DOHH2 (cell line): ENCODE measurements at regions not wholly inside any gene's neighbourhood (a gene's known extent, or its start where the extent isn't known, plus 50 kb on each side); places are given as distances from the start of the nearest gene placed in this dataset.

Experiments
- H3F3A ChIP-seq: fragments of 200-600 bp; sonication (generic), shearing (Covaris generic); 2 replicates; pipeline ENCODE4 v1.6.0; 2016; ENCODE audit warnings: antibody characterized with exemption, mild to moderate bottlenecking; ENCODE audit not compliant: control insufficient read depth, insufficient read depth
- H3K27ac ChIP-seq: fragments of 200-600 bp; sonication (generic); 2 replicates; pipeline ENCODE4 v1.5.1; 2014; ENCODE audit warnings: low read depth, mild to moderate bottlenecking, low read length, moderate library complexity
- H3K27me3 ChIP-seq: fragments of 200-600 bp; sonication (generic); 2 replicates; pipeline ENCODE4 v1.6.1; 2014; ENCODE audit warnings: mild to moderate bottlenecking, low read length, mixed read lengths; ENCODE audit not compliant: control insufficient read depth
- H3K36me3 ChIP-seq: fragments of 200-600 bp; sonication (generic); 2 replicates; pipeline ENCODE4 v1.6.1; 2014; ENCODE audit warnings: mild to moderate bottlenecking, low read length, moderate library complexity, mixed read lengths; ENCODE audit not compliant: control insufficient read depth
- H3K4me1 ChIP-seq: fragments of 200-600 bp; sonication (generic); 2 replicates; pipeline ENCODE4 v1.6.1; 2014; ENCODE audit warnings: mild to moderate bottlenecking, low read length, mixed read lengths; ENCODE audit not compliant: control insufficient read depth
- H3K4me2 ChIP-seq: fragments of 200-600 bp; sonication (generic); 2 replicates; pipeline ENCODE4 v1.6.0; 2014; ENCODE audit warnings: mild to moderate bottlenecking, low read length, moderate library complexity
- H3K4me3 ChIP-seq: fragments of 200-600 bp; sonication (generic); 2 replicates; pipeline ENCODE4 v1.5.1; 2014; ENCODE audit warnings: mild to moderate bottlenecking, low read length, mixed read lengths
- H3K79me2 ChIP-seq: fragments of 200-600 bp; sonication (generic); 2 replicates; pipeline ENCODE4 v1.6.1; 2014; ENCODE audit warnings: mild to moderate bottlenecking, low read length, mixed read lengths; ENCODE audit not compliant: control insufficient read depth
- H3K9me2 ChIP-seq: fragments of 200-600 bp; sonication (generic); replicated peaks from 2 replicates; pipeline ENCODE4 v1.6.1; 2014; ENCODE audit warnings: mild to moderate bottlenecking, low read length, mixed read lengths; ENCODE audit not compliant: control insufficient read depth
- H3K9me3 ChIP-seq: fragments of 200-600 bp; sonication (generic); 2 replicates; pipeline ENCODE4 v1.6.1; 2014; ENCODE audit warnings: antibody characterized with exemption, low read length, mixed read lengths; ENCODE audit not compliant: control insufficient read depth, insufficient read depth
- H4K20me1 ChIP-seq: fragments of 200-600 bp; sonication (generic); 2 replicates; pipeline ENCODE4 v1.6.0; 2014; ENCODE audit warnings: low read depth, mild to moderate bottlenecking, antibody characterized with exemption, low read length, moderate library complexity; ENCODE audit not compliant: control insufficient read depth, insufficient read depth
- CTCF ChIP-seq: fragments of 200-600 bp; sonication (generic); IDR thresholded peaks from one replicate; pipeline ENCODE4 v1.5.1; 2014; ENCODE audit warnings: antibody characterized with exemption, mild to moderate bottlenecking, low read depth, low read length; ENCODE audit not compliant: poor library complexity, severe bottlenecking
- EZH2phosphoT487 ChIP-seq: fragments of 200-600 bp; sonication (generic); IDR thresholded peaks from 2 replicates; pipeline ENCODE4 v1.6.1; 2017; ENCODE audit warnings: borderline replicate concordance, mild to moderate bottlenecking, antibody characterized with exemption, low read length, moderate library complexity, mixed read lengths

- no peaks in the 10 kb centered on the region for H4K20me1 ChIP-seq
- H3K4me2 ChIP-seq: no peak overlapping the region
- no peaks in the 10 kb centered on the region for H3K9me2 ChIP-seq
- H3F3A ChIP-seq: no peaks in the 10 kb centered on the region
- TF ChIP-seq CTCF (no peak), EZH2phosphoT487 (no peak)
- no peaks in the 10 kb centered on the region for H3K9me3 ChIP-seq
- H3K27me3 ChIP-seq: no peaks in the 10 kb centered on the region
- H3K27ac ChIP-seq: no peak overlapping the region
- no peaks in the 10 kb centered on the region for H3K79me2 ChIP-seq
- H3K4me1 ChIP-seq: no peaks in the 10 kb centered on the region
- H3K36me3 ChIP-seq: no peaks in the 10 kb centered on the region
- no peak overlapping the region for H3K4me3 ChIP-seq
Observed at GRCh38 chr2:144156736-144157640, 362.9 kb downstream of the ZEB2 start.

GRCh38 chr2:144154205-144154604 lies 365.7 kb downstream of the ZEB2 start:
- Histone ChIP-seq H3K27ac (no peak overlapping the region), H3K4me3 (no peak overlapping the region), H3K79me2 (no peaks in the 10 kb centered on the region), H3K9me3 (no peaks in the 10 kb centered on the region), H3K4me2 (no peak overlapping the region), H3K4me1 (no peaks in the 10 kb centered on the region), H3K36me3 (no peaks in the 10 kb centered on the region), H3K27me3 (no peaks in the 10 kb centered on the region), H4K20me1 (no peaks in the 10 kb centered on the region), H3F3A (no peaks in the 10 kb centered on the region), H3K9me2 (no peaks in the 10 kb centered on the region)
- TF ChIP-seq EZH2phosphoT487: no peak
- TF ChIP-seq CTCF: no peak

DNA sequence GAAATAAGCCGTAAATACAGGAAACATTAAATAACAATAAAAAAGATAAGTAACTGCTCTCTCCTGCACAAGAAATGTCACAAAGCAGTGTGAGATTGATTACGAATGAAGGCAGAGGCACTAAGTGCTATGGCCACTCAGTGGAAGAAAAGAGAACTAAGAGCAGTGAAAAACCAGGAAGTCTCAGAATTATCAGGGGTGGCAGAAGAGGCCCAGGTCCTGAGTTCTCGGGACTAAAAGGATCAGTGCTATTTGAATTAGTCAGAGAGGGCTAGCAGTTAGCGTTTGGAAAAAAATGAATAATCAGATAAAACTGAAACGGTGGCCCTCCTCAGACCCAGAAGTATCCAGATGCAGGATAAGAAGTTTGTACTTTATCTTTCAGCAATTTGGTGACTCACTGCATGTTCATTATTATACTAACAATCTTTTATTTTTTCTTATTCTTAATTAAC lies 367.1 kb downstream of the ZEB2 start:
- H3F3A ChIP-seq: no peaks in the 10 kb centered on the region
- TF ChIP-seq CTCF (no peak), EZH2phosphoT487 (no peak)
- H3K79me2 ChIP-seq: no peaks in the 10 kb centered on the region
- no peaks in the 10 kb centered on the region for H3K4me1 ChIP-seq
- H3K27ac ChIP-seq: no peak overlapping the region
- no peaks in the 10 kb centered on the region for H4K20me1 ChIP-seq
- no peaks in the 10 kb centered on the region for H3K27me3 ChIP-seq
- no peaks in the 10 kb centered on the region for H3K9me3 ChIP-seq
- H3K4me3 ChIP-seq: no peak overlapping the region
- H3K9me2 ChIP-seq: no peaks in the 10 kb centered on the region
- H3K36me3 ChIP-seq: no peaks in the 10 kb centered on the region
- no peak overlapping the region for H3K4me2 ChIP-seq
